SK-N-SH treated with all-trans-retinoic acid at 6 μM for 48 hours (cell line): ENCODE measurements at regions not wholly inside any gene's neighbourhood (a gene's known extent, or its start where the extent isn't known, plus 50 kb on each side); places are given as distances from the start of the nearest gene placed in this dataset.
"Not testable (repeated sequence)": the region's sequence is repeated elsewhere in the genome, so short reads cannot be mapped to it uniquely, and the experiment has no call there.

Source experiments
- ATAC-seq: fragments of 200-7000 bp; cut with Tn5 transposase; 3 replicates; pipeline ENCODE4 v1.9.1; 2020; ENCODE audit warnings: mild to moderate bottlenecking, moderate library complexity
- ARNTL ChIP-seq: fragments of 450-650 bp; formaldehyde crosslinking; IDR thresholded peaks from 2 replicates; pipeline ENCODE4 v1.5.0; 2020; ENCODE audit warnings: low read depth, mild to moderate bottlenecking, moderate library complexity, borderline replicate concordance
- BACH2 ChIP-seq: fragments of 250-450 bp; sonication (Bioruptor Pico); IDR thresholded peaks from 2 replicates; pipeline ENCODE4 v1.9.0; 2021; ENCODE audit warnings: mild to moderate bottlenecking, borderline replicate concordance
- CREB5 ChIP-seq: fragments of 250-450 bp; sonication (Bioruptor Pico); IDR thresholded peaks from 2 replicates; pipeline ENCODE4 v1.5.1; 2020; ENCODE audit warnings: low read depth, mild to moderate bottlenecking, moderate library complexity
- CSDC2 ChIP-seq: fragments of 250-450 bp; sonication (Bioruptor Pico); IDR thresholded peaks from 2 replicates; pipeline ENCODE4 v1.5.0; 2020; ENCODE audit warnings: mild to moderate bottlenecking, moderate library complexity
- CSRNP3 ChIP-seq: fragments of 250-450 bp; sonication (Bioruptor Pico); IDR thresholded peaks from 2 replicates; pipeline ENCODE4 v1.5.1; 2021; ENCODE audit warnings: mild to moderate bottlenecking, moderate library complexity
- ESRRG ChIP-seq: fragments of 250-450 bp; sonication (Bioruptor Pico); IDR thresholded peaks from 2 replicates; pipeline ENCODE4 v1.6.1; 2021; ENCODE audit warnings: mild to moderate bottlenecking
- GLIS3 ChIP-seq: fragments of 250-450 bp; sonication (Bioruptor Pico); IDR thresholded peaks from 2 replicates; pipeline ENCODE4 v1.5.0; 2020; ENCODE audit warnings: mild to moderate bottlenecking, moderate library complexity
- ISL1 ChIP-seq: fragments of 250-450 bp; sonication (Bioruptor Pico); IDR thresholded peaks from 2 replicates; pipeline ENCODE4 v2.1.2; 2022; ENCODE audit warnings: mild to moderate bottlenecking, moderate library complexity
- PATZ1 ChIP-seq: fragments of 250-450 bp; sonication (Bioruptor Pico); IDR thresholded peaks from 2 replicates; pipeline ENCODE4 v1.8.0; 2020; ENCODE audit warnings: mild to moderate bottlenecking, moderate library complexity, borderline replicate concordance
- POU6F1 ChIP-seq: fragments of 250-450 bp; sonication (Bioruptor Pico); IDR thresholded peaks from 2 replicates; pipeline ENCODE4 v1.8.0; 2021; ENCODE audit warnings: low read depth, mild to moderate bottlenecking, moderate library complexity, borderline replicate concordance
- PPARA ChIP-seq: fragments of 250-450 bp; sonication (Bioruptor Pico); IDR thresholded peaks from 2 replicates; pipeline ENCODE4 v1.5.0; 2020; ENCODE audit warnings: mild to moderate bottlenecking, borderline replicate concordance
- RARB ChIP-seq: fragments of 250-450 bp; sonication (Bioruptor Pico); IDR thresholded peaks from 2 replicates; pipeline ENCODE4 v1.8.0; 2021; ENCODE audit warnings: mild to moderate bottlenecking, moderate library complexity
- SNAI2 ChIP-seq: fragments of 250-450 bp; sonication (Bioruptor Pico); IDR thresholded peaks from 2 replicates; pipeline ENCODE4 v1.5.0; 2020; ENCODE audit warnings: mild to moderate bottlenecking, moderate library complexity
- TCF4 ChIP-seq: fragments of 250-450 bp; sonication (Bioruptor Pico); IDR thresholded peaks from 2 replicates; pipeline ENCODE4 v1.8.0; 2021; ENCODE audit warnings: mild to moderate bottlenecking, moderate library complexity, borderline replicate concordance
- TOX ChIP-seq: fragments of 250-450 bp; sonication (Bioruptor Pico); IDR thresholded peaks from 2 replicates; pipeline ENCODE4 v1.8.0; 2021; ENCODE audit warnings: mild to moderate bottlenecking, moderate library complexity, borderline replicate concordance
- ZC3H10 ChIP-seq: fragments of 250-450 bp; sonication (Bioruptor Pico); IDR thresholded peaks from 2 replicates; pipeline ENCODE4 v1.5.1; 2021; ENCODE audit warnings: mild to moderate bottlenecking, moderate library complexity
- ZFP3 ChIP-seq: fragments of 250-450 bp; sonication (Bioruptor Pico); IDR thresholded peaks from 2 replicates; pipeline ENCODE4 v1.5.0; 2020; ENCODE audit warnings: mild to moderate bottlenecking, moderate library complexity
- ZFP30 ChIP-seq: fragments of 450-650 bp; formaldehyde crosslinking; IDR thresholded peaks from 2 replicates; pipeline ENCODE4 v1.5.0; 2022; ENCODE audit warnings: mild to moderate bottlenecking, moderate library complexity
- ZNF70 ChIP-seq: fragments of 450-650 bp; formaldehyde crosslinking; IDR thresholded peaks from 2 replicates; pipeline ENCODE4 v1.5.0; 2020; ENCODE audit warnings: mild to moderate bottlenecking, moderate library complexity
- ZNF8 ChIP-seq: fragments of 450-650 bp; formaldehyde crosslinking; IDR thresholded peaks from 2 replicates; pipeline ENCODE4 v1.5.0; 2020; ENCODE audit warnings: mild to moderate bottlenecking, moderate library complexity

- no peak for ATAC-seq
- no peak for TF ChIP-seq CSRNP3 (CRISPR knock-in tag)
- no peak for TF ChIP-seq BACH2
- TF ChIP-seq TOX (CRISPR knock-in tag): no peak
- no peak for TF ChIP-seq PPARA (CRISPR knock-in tag)
- TF ChIP-seq ZNF8: no peak
- no peak for TF ChIP-seq ISL1 (CRISPR knock-in tag)
- TF ChIP-seq PATZ1 (CRISPR knock-in tag): no peak
- TF ChIP-seq ESRRG (CRISPR knock-in tag): no peak
- no peak for TF ChIP-seq GLIS3 (CRISPR knock-in tag)
- no peak for TF ChIP-seq CREB5 (CRISPR knock-in tag)
Observed at GRCh38 chr13:81230386-81230785, 889.5 kb upstream of the SPRY2 start.

- ATAC-seq: not testable (repeated sequence)
Observed at GRCh38 chr13:81226830-81227229, 885.9 kb upstream of the SPRY2 start.

- ATAC-seq: no peak
- no peak for TF ChIP-seq ZFP3 (CRISPR knock-in tag)
- TF ChIP-seq TCF4 (CRISPR knock-in tag): no peak
- no peak for TF ChIP-seq RARB
- TF ChIP-seq ZNF70 (CRISPR knock-in tag): no peak
- no peak for TF ChIP-seq ESRRG (CRISPR knock-in tag)
- no peak for TF ChIP-seq PATZ1 (CRISPR knock-in tag)
- no peak for TF ChIP-seq ZNF8
- no peak for TF ChIP-seq CSRNP3 (CRISPR knock-in tag)
Observed at GRCh38 chr13:81224209-81224833, 883.4 kb upstream of the SPRY2 start.

- no peak for ATAC-seq
- TF ChIP-seq ISL1 (CRISPR knock-in tag): no peak
- no peak for TF ChIP-seq PATZ1 (CRISPR knock-in tag)
- no peak for TF ChIP-seq SNAI2
- no peak for TF ChIP-seq ZFP3 (CRISPR knock-in tag)
- no peak for TF ChIP-seq PPARA (CRISPR knock-in tag)
- no peak for TF ChIP-seq ZNF8
- no peak for TF ChIP-seq GLIS3 (CRISPR knock-in tag)
- TF ChIP-seq CSDC2 (CRISPR knock-in tag): no peak
- TF ChIP-seq ESRRG (CRISPR knock-in tag): no peak
- no peak for TF ChIP-seq ZFP30
- TF ChIP-seq TOX (CRISPR knock-in tag): no peak
- TF ChIP-seq POU6F1 (CRISPR knock-in tag): no peak
- no peak for TF ChIP-seq ARNTL
- TF ChIP-seq ZC3H10 (CRISPR knock-in tag): no peak
Observed at GRCh38 chr13:81223778-81224177, 882.9 kb upstream of the SPRY2 start.
